BLaER1 (cell line): ENCODE measurements at regions not wholly inside any gene's neighbourhood (a gene's known extent, or its start where the extent isn't known, plus 50 kb on each side); places are given as distances from the start of the nearest gene placed in this dataset.

Experiments
- H3K27ac ChIP-seq: shearing (Covaris generic); formaldehyde crosslinking; 2 replicates; pipeline ENCODE4 v1.8.1; 2022
- H3K27me3 ChIP-seq: shearing (Covaris generic); formaldehyde crosslinking; 2 replicates; pipeline ENCODE4 v1.8.1; 2022
- H3K36me3 ChIP-seq: shearing (Covaris generic); formaldehyde crosslinking; 2 replicates; pipeline ENCODE4 v1.8.1; 2022
- H3K4me1 ChIP-seq: shearing (Covaris generic); formaldehyde crosslinking; 2 replicates; pipeline ENCODE4 v1.8.1; 2022
- H3K4me2 ChIP-seq: shearing (Covaris generic); formaldehyde crosslinking; 2 replicates; pipeline ENCODE4 v1.8.1; 2022
- H3K4me3 ChIP-seq: shearing (Covaris generic); formaldehyde crosslinking; 2 replicates; pipeline ENCODE4 v1.8.1; 2022
- H3K9ac ChIP-seq: shearing (Covaris generic); formaldehyde crosslinking; 2 replicates; pipeline ENCODE4 v1.8.1; 2022
- H3K9me3 ChIP-seq: shearing (Covaris generic); formaldehyde crosslinking; 2 replicates; pipeline ENCODE4 v1.8.1; 2022
- H4K20me1 ChIP-seq: shearing (Covaris generic); formaldehyde crosslinking; 2 replicates; pipeline ENCODE4 v1.8.1; 2022
- Cebpa-rat ChIP-seq: shearing (Covaris generic); IDR thresholded peaks from 2 replicates; pipeline ENCODE4 v1.8.1; 2022

DNA sequence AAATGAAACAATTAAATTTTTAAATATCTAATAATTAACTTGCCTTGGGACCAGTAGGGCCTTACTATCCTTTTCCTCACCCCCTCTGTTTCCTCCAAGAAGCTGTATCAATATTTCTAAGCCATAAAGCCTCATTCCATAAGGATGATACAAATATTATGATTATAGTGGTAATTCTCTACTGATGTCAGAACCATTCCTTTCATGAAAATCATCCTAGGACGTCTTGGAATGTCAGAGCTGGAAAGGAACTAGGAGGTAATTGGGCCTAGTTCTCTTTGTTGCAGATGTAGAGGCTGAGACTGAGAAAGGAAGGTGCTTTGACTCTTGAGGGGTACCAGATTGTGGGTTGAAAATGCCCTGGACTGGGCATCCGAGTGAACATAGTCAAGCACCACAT, 766.7 kb upstream of the GHITM start:
- H3K4me3 ChIP-seq = no peak overlapping the region
- H3K36me3 ChIP-seq = no peaks in the 10 kb centered on the region
- H3K9ac ChIP-seq = no peak overlapping the region
- no peaks in the 10 kb centered on the region for H3K9me3 ChIP-seq
- H4K20me1 ChIP-seq = no peaks in the 10 kb centered on the region
- H3K27me3 ChIP-seq = no peaks in the 10 kb centered on the region
- H3K4me2 ChIP-seq = no peak overlapping the region
- no peaks in the 10 kb centered on the region for H3K4me1 ChIP-seq
- TF ChIP-seq Cebpa-rat = no peak
- no peak overlapping the region for H3K27ac ChIP-seq

DNA sequence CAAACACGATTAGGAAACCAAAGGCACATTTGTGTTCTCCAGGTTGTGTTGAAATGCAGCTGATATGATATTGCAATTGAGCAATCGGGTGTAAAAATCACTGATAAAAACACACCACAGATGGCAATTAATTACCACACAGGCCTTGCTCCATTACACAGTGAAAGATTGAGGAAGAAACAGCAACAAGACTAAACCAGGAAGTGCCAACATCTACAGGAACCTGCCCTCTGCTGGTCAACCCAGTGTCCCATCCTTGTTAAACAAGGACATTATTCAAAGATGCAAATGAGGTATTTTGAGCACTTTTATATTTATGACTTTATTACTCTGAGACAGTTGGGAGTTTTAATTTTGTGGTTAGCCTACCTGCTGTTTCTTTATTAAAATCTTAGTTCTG, 765.6 kb upstream of the GHITM start:
- H3K27ac ChIP-seq = no peak overlapping the region

DNA sequence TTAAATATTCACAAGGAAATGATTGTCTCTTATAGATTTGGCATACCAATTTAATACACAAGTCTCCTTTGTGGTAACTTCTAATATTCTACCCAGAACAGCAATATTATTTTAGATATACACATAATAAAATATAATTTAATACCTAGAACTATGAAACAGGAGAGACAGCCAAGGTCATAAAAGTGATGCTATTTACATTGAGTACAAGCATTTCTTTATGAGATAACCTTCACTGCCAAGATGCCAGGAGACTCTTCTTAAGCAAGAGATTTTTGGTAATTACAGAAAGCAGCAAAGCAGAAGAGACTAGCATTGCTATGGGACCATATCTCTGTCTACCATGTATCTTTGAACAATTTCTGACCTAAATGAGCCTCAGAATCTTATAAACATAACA, 764.6 kb upstream of the GHITM start:
- H3K4me3 ChIP-seq = no peak overlapping the region
- TF ChIP-seq Cebpa-rat = no peak
- H3K27ac ChIP-seq = no peak overlapping the region

More for the DNA sequence above, 765.6 kb upstream of the GHITM start:
- no peak overlapping the region for H3K4me2 ChIP-seq
- no peak overlapping the region for H3K4me3 ChIP-seq
- no peak for TF ChIP-seq Cebpa-rat
- H4K20me1 ChIP-seq = no peaks in the 10 kb centered on the region
- H3K27me3 ChIP-seq = no peaks in the 10 kb centered on the region
- no peaks in the 10 kb centered on the region for H3K9me3 ChIP-seq
- H3K9ac ChIP-seq = no peak overlapping the region
- H3K4me1 ChIP-seq = no peaks in the 10 kb centered on the region
- no peaks in the 10 kb centered on the region for H3K36me3 ChIP-seq

DNA sequence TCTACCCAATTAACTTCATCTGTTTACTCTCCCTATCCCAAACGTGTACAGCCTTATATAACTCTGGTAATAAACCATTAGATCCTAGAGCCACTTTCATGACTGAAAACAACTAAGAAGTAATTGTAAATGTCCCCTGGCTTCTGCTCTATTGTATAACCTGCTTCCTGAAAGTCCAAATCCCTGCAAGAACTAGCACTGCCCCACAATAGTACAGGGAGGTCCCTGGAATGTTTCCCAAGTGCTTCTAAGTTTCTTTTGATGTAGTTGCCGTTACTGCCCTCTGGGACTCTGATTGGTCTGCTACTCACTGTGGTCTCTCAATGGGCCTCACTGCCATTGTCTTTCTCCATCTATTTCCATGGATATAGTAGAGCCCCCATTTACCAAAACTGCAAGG, 764.0 kb upstream of the GHITM start:
- Histone ChIP-seq H3K4me2 (no peak overlapping the region), H3K27me3 (no peaks in the 10 kb centered on the region), H4K20me1 (no peaks in the 10 kb centered on the region), H3K9me3 (no peaks in the 10 kb centered on the region), H3K36me3 (no peaks in the 10 kb centered on the region), H3K4me1 (no peaks in the 10 kb centered on the region), H3K4me3 (no peak overlapping the region), H3K9ac (no peak overlapping the region), H3K27ac (no peak overlapping the region)
- no peak for TF ChIP-seq Cebpa-rat

More for the DNA sequence above, 764.6 kb upstream of the GHITM start:
- Histone ChIP-seq H4K20me1 (no peaks in the 10 kb centered on the region), H3K9me3 (no peaks in the 10 kb centered on the region), H3K4me1 (no peaks in the 10 kb centered on the region), H3K27me3 (no peaks in the 10 kb centered on the region), H3K4me2 (no peak overlapping the region), H3K9ac (no peak overlapping the region), H3K36me3 (no peaks in the 10 kb centered on the region)

DNA sequence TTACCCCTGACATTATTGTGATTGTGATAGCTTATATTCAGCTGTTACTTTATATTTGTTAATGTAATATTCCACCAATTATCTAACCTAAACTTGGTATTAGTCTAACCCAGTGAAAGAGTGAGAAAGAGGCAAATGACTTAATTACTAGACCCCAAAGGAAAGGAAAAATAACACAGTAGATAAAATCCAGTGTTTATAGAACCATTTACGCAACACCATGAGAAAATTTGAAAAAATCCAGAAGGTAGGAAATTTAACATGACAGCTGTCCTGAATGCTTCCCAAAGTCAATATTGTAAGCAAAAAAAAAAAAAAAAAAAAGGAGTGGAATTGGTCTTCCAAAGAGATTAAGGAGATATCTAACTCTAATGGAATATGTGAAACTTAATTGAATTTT, 741.5 kb upstream of the GHITM start:
- Histone ChIP-seq H3K36me3 (no peaks in the 10 kb centered on the region), H3K4me1 (no peaks in the 10 kb centered on the region), H3K27me3 (no peaks in the 10 kb centered on the region), H3K27ac (no peak overlapping the region), H3K9me3 (no peaks in the 10 kb centered on the region), H3K4me3 (no peak overlapping the region), H3K9ac (no peak overlapping the region), H4K20me1 (no peaks in the 10 kb centered on the region), H3K4me2 (no peak overlapping the region)
- TF ChIP-seq Cebpa-rat = no peak

DNA sequence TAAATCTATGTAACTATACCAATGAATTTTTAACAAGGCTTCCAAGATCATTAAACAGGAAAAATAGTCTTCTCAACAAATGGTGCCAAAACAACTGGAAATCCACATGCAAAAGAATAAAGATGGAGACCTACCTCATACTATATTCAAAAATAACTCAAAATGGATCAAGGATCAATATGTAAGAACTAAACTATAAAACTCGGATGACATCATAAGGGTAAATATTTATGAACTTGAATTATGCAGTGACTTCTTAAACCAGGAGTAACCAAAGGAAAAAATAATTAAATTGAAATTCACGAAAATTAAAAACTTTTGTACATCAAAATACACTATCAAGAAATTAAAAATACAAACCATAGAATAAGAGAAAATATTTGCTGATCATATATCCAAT, 728.7 kb upstream of the GHITM start:
- no peak overlapping the region for H3K9ac ChIP-seq
- TF ChIP-seq Cebpa-rat = no peak
- no peaks in the 10 kb centered on the region for H4K20me1 ChIP-seq

DNA sequence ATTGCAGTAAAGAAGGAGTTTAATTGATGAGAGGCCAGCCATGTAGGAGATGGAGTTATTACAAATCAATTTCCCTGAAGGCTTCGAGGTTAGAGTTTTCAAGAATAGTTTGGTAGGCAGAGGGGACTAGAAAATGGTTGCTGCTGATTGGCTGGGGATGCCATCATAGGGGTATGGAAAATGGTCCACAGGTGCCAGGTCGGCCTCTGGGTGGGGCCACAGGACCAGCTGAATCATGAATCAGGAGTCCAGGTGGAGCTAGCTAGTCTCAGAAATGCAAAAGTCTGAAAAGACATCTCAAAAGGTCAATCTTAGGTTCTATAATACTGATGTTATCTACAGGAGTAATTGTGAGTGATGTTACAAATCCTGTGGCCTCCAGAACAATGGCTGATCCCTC, 714.0 kb upstream of the GHITM start:
- Histone ChIP-seq H3K9me3 (no peaks in the 10 kb centered on the region), H3K9ac (no peak overlapping the region), H3K36me3 (no peaks in the 10 kb centered on the region), H3K4me1 (no peaks in the 10 kb centered on the region), H3K27me3 (no peaks in the 10 kb centered on the region), H3K4me2 (no peak overlapping the region), H3K27ac (no peak overlapping the region), H4K20me1 (no peaks in the 10 kb centered on the region), H3K4me3 (no peak overlapping the region)
- no peak for TF ChIP-seq Cebpa-rat

More for the DNA sequence above, 728.7 kb upstream of the GHITM start:
- no peak overlapping the region for H3K4me3 ChIP-seq
- H3K4me2 ChIP-seq = no peak overlapping the region
- no peaks in the 10 kb centered on the region for H3K9me3 ChIP-seq
- H3K4me1 ChIP-seq = no peaks in the 10 kb centered on the region
- no peak overlapping the region for H3K27ac ChIP-seq
- H3K27me3 ChIP-seq = no peaks in the 10 kb centered on the region
- no peaks in the 10 kb centered on the region for H3K36me3 ChIP-seq

DNA sequence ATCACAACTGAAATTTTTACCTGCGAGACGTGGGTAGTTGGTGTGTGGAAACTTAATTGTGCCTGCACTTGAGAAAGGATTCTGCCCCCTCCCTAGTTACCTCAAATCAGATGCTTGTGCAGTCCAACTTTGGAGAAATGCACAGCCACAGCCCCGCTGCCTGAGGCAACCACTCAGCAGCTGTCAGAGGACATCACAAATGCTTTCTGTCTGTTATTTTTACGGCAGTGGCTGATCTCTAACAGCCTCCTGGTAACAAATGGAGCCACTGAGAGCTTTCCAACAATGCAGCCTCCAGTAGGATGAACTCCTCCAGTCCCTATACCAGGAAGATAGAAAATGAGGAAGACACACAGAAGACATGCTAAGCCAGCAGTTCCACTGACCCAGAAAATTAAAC, 712.2 kb upstream of the GHITM start:
- no peaks in the 10 kb centered on the region for H3K4me1 ChIP-seq
- H3K27me3 ChIP-seq = no peaks in the 10 kb centered on the region
- H3K9me3 ChIP-seq = no peaks in the 10 kb centered on the region
- H3K4me3 ChIP-seq = no peak overlapping the region
- no peak for TF ChIP-seq Cebpa-rat
- H3K27ac ChIP-seq = no peak overlapping the region
- no peak overlapping the region for H3K4me2 ChIP-seq
- no peak overlapping the region for H3K9ac ChIP-seq
- H4K20me1 ChIP-seq = no peaks in the 10 kb centered on the region
- H3K36me3 ChIP-seq = no peaks in the 10 kb centered on the region

DNA sequence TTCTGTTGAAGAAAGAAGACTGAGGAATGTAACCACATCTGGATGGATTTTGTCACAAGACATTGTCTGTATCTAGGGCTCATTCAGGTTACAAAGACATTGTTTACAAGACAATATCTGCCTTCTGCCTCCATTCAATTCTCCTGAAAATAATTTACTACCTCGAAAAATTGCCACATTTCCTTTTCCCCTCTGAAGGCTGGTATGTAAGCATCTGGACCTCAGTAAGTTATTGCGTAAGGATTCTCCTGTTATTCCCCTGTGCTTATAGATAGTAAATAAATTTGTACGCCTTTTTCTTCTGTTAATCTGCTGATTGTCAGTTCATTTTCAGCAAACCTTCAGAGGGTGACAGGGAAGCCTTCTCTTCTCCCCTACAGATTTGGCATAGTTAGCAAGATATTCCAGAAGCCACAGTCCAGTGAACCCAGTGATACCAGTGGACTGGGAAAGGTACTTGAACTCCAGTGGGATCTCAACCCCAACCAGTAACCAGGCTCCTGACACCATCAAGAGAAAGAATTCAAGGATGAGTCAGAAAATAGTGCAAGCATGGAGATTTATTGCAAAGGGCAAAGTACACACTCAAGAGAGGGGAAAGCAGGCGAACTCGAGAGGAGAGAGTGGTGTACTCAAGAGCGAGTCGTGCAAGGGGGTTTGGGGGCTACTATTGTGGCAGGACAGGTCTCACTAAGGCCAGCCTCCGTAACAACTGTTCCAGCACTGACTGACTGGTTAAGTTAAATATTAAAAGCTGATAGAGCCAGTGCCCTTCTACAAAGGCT, 706.9 kb upstream of the GHITM start:
- no peaks in the 10 kb centered on the region for H3K36me3 ChIP-seq
- H3K9me3 ChIP-seq = no peaks in the 10 kb centered on the region
- no peak overlapping the region for H3K9ac ChIP-seq
- H3K27me3 ChIP-seq = no peaks in the 10 kb centered on the region
- H4K20me1 ChIP-seq = no peaks in the 10 kb centered on the region
- H3K4me2 ChIP-seq = no peak overlapping the region
- H3K4me3 ChIP-seq = no peak overlapping the region
- H3K4me1 ChIP-seq = no peaks in the 10 kb centered on the region
- H3K27ac ChIP-seq = no peak overlapping the region
- TF ChIP-seq Cebpa-rat = no peak; the same call in 1 of the 2 replicates

DNA sequence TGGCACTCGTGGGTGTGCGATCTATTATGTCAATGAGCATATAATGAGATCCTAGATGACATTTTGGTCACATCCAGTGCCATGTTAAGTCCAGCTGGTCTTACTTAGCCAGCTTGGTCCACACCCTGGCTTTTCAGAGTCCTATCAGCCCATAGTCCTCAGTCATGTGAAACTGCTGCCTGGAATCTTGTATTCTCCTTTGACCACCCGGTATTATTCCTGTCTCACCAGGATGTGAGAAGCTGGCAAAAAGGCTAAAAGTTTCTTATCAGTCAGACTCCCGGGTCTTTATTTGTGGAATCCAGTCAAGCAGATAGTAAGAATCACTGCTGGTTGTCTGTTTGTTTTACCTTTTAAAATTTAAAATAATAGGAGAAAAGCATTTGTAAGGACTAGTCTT, 705.6 kb upstream of the GHITM start:
- Histone ChIP-seq H3K9me3 (no peaks in the 10 kb centered on the region), H3K27ac (no peak overlapping the region), H3K27me3 (no peaks in the 10 kb centered on the region), H3K4me3 (no peak overlapping the region), H3K4me1 (no peaks in the 10 kb centered on the region), H4K20me1 (no peaks in the 10 kb centered on the region), H3K36me3 (no peaks in the 10 kb centered on the region), H3K9ac (no peak overlapping the region), H3K4me2 (no peak overlapping the region)
- TF ChIP-seq Cebpa-rat = no peak

DNA sequence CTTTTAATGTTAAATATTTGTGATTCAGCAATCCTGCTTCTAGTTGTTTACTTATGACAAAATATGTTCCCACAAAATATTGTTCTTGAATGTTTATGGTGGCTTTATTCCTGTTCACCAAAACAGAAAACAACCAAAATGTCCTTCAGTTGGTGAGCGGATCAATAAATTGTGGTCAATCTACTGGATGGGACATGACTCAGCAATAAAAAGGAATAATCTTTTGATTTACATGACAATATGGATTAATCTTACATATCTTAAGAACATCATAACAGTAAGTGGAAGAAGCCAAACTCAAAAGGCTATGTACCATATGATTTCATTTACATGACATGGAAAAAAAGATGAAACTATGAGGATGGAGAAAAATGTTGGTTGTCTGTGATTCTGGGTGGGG, 691.3 kb upstream of the GHITM start:
- TF ChIP-seq Cebpa-rat = no peak
- Histone ChIP-seq H3K27ac (no peak overlapping the region), H3K9ac (no peak overlapping the region), H3K27me3 (no peaks in the 10 kb centered on the region), H3K4me3 (no peak overlapping the region), H3K4me1 (no peaks in the 10 kb centered on the region), H3K9me3 (no peaks in the 10 kb centered on the region), H4K20me1 (no peaks in the 10 kb centered on the region), H3K36me3 (no peaks in the 10 kb centered on the region), H3K4me2 (no peak overlapping the region)
